ENCODE measurements at regions not wholly inside any gene's neighbourhood (a gene's known extent, or its start where the extent isn't known, plus 50 kb on each side); places are given as distances from the start of the nearest gene placed in this dataset.

DNA sequence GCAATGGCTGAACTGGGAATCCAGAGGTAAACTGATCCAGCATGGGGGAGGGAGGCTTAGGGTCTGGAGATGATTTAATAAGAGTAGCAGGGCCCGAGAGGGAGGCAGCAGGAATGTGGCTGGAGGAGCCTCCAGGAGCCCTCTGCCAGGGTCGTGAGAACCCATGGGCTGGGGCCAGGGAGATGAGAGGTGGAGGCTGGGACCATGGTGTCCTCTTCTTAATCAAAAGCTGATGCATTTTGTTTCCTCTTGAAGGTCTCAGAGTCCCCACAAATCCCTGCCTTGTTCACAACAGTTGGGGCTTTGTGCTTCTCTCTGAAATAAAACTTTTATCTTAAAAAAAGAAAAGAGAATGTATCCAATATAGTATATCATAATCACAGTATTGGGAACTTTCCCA, 123.7 kb upstream of the ZNF516 start:
- TF ChIP-seq, protein P1, sequence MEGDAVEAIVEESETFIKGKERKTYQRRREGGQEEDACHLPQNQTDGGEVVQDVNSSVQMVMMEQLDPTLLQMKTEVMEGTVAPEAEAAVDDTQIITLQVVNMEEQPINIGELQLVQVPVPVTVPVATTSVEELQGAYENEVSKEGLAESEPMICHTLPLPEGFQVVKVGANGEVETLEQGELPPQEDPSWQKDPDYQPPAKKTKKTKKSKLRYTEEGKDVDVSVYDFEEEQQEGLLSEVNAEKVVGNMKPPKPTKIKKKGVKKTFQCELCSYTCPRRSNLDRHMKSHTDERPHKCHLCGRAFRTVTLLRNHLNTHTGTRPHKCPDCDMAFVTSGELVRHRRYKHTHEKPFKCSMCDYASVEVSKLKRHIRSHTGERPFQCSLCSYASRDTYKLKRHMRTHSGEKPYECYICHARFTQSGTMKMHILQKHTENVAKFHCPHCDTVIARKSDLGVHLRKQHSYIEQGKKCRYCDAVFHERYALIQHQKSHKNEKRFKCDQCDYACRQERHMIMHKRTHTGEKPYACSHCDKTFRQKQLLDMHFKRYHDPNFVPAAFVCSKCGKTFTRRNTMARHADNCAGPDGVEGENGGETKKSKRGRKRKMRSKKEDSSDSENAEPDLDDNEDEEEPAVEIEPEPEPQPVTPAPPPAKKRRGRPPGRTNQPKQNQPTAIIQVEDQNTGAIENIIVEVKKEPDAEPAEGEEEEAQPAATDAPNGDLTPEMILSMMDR (IDR thresholded peaks at IDR 0.05; ENCODE audit: low read length): no peak
- no peak for TF ChIP-seq EZH2 (IDR thresholded peaks at IDR 0.05; ENCODE audit: borderline replicate concordance, low read length)
